Common myeloid progenitor, CD34-positive (primary cell): ENCODE measurements at regions not wholly inside any gene's neighbourhood (a gene's known extent, or its start where the extent isn't known, plus 50 kb on each side); places are given as distances from the start of the nearest gene placed in this dataset.
A peak's percentile ranks its signal among the peaks of the same experiment; 100 is the strongest.

Experiments
- CTCF ChIA-PET: fragments of 350-600 bp; sonication (Branson Sonifier 250); formaldehyde crosslinking; loops from one replicate; lab custom pipeline; 2021; ENCODE audit warnings: antibody characterized with exemption; lab: Charles Lee
- POLR2A ChIA-PET: fragments of 350-600 bp; sonication (Branson Sonifier 250); formaldehyde crosslinking; loops from one replicate; lab custom pipeline; 2021; ENCODE audit warnings: antibody characterized with exemption; lab: Charles Lee
- DNase-seq, 3 donors: peaks; one replicate each; pipeline versions ENCODE4 v3.0.0 to v3.0.0-alpha.2; 2013
- H3K27ac ChIP-seq, 2 experiments: 1 replicate in 1 of 2; 2 replicates in 1 of 2; pipeline ENCODE4 v1.7.0; 2013; ENCODE audit warnings: inconsistent platforms in 2 of 2, low read length in 2 of 2, mild to moderate bottlenecking in 2 of 2, low read depth in 1 of 2, moderate library complexity in 1 of 2; ENCODE audit not compliant: severe bottlenecking in 2 of 2, insufficient read depth in 1 of 2, poor library complexity in 1 of 2
- H3K27me3 ChIP-seq, 5 experiments: replicated peaks in 2 of 5; 1 replicate in 3 of 5; 2 replicates in 2 of 5; pipeline versions ENCODE4 v1.6.1 to v1.7.0; 2013; ENCODE audit warnings: low read length in 4 of 5, mild to moderate bottlenecking in 2 of 5, moderate library complexity in 2 of 5, inconsistent platforms in 1 of 5; ENCODE audit not compliant: insufficient read depth in 5 of 5, control insufficient read depth in 4 of 5
- H3K36me3 ChIP-seq, 4 experiments: 1 replicate in 2 of 4; 2 replicates in 2 of 4; pipeline versions ENCODE4 v1.6.1 to v1.7.0; 2013; ENCODE audit warnings: low read length in 3 of 4, control low read depth in 1 of 4, mild to moderate bottlenecking in 1 of 4; ENCODE audit not compliant: control insufficient read depth in 4 of 4, insufficient read depth in 4 of 4
- H3K4me1 ChIP-seq, 4 experiments: 1 replicate in 3 of 4; 2 replicates in 1 of 4; pipeline versions ENCODE4 v1.6.1 to v1.7.1; 2013; ENCODE audit warnings: low read length in 3 of 4, mild to moderate bottlenecking in 3 of 4, control low read depth in 1 of 4, inconsistent platforms in 1 of 4, moderate library complexity in 1 of 4; ENCODE audit not compliant: control insufficient read depth in 4 of 4, insufficient read depth in 4 of 4; ENCODE audit errors: control extremely low read depth in 1 of 4
- H3K4me3 ChIP-seq, 7 experiments: 1 replicate in 4 of 7; 2 replicates in 3 of 7; pipeline versions ENCODE4 v1.5.1 to v1.7.0; 2013; ENCODE audit warnings: mild to moderate bottlenecking in 7 of 7, low read length in 6 of 7, moderate library complexity in 6 of 7, inconsistent platforms in 2 of 7, low read depth in 2 of 7, control low read depth in 1 of 7; ENCODE audit not compliant: insufficient read depth in 4 of 7, control insufficient read depth in 1 of 7; ENCODE audit errors: extremely low read depth in 1 of 7
- H3K9me3 ChIP-seq, 5 experiments: 1 replicate in 4 of 5; 2 replicates in 1 of 5; pipeline versions ENCODE4 v1.6.1 to v1.7.1; 2013; ENCODE audit warnings: low read length in 4 of 5, mild to moderate bottlenecking in 2 of 5, inconsistent platforms in 1 of 5, low read depth in 1 of 5, moderate library complexity in 1 of 5; ENCODE audit not compliant: control insufficient read depth in 4 of 5, insufficient read depth in 2 of 5; ENCODE audit errors: control extremely low read depth in 1 of 5
- WGBS: methylation state at CpG from one replicate; pipeline ENCODE4 v1.1.5; 2013; ENCODE audit not compliant: insufficient coverage; 5-methylcytosine and 5-hydroxymethylcytosine counted together

DNA sequence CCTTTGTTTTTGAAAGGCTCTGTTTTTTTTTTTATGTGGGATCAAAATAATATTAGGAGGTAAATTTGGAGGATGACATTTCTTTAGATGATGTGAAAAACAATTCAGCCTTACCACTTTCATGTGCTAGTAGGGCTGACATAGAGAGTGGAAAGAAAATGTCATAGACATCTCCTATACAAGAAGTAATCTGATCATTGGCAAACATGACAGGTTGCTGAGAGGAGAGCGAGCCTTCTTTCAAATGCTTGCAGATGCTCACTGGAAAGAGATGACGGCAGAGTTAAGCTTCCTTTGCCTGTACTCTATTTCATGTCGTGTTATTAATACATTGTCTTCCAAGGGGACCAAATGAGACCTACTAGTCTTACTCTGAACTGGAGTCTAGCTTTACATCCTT, 160.1 kb upstream of the DAP start:
- Histone ChIP-seq H3K4me3 (no peak overlapping the region), H3K27me3 (no peaks in the 10 kb centered on the region), H3K4me1 (no peaks in the 10 kb centered on the region), H3K9me3 (no peaks in the 10 kb centered on the region), H3K27ac (no peak overlapping the region), H3K36me3 (no peaks in the 10 kb centered on the region)
- no peak for DNase-seq
- ChIA-PET POLR2A (no interaction called here), CTCF (interaction anchor here (0.9 to 1.0 kb wide), 2 partner anchors 346 to 572 kb away, joined by 3 read pairs; no protein-coding TSS in a partner anchor)
- WGBS: 100% methylated on average over 2 of the region's 3 CpGs

DNA sequence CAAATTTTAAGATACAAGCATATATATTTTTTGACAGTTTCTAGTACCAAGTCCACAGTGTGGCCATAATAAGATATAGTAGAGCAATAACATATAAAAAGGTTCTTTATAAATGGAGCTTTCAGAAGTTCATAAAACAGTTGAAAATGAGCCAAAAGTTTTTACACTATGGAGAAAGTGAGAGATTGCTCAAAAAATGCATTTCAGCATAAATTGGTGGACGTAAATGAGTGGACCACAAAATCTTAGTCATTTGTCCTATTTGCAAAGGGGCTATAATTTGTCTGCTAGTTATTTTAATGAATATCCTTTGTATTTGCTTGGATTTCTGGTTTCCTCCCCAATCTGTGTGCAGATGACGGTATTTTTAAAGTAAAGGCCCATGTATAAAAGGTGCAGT, 159.4 kb upstream of the DAP start:
- ChIA-PET POLR2A (no interaction called here), CTCF (no interaction called here)
- no peaks in the 10 kb centered on the region for H3K4me1 ChIP-seq
- H3K4me3 ChIP-seq: no peak overlapping the region
- DNase-seq: no peak
- H3K9me3 ChIP-seq: no peaks in the 10 kb centered on the region
- no peaks in the 10 kb centered on the region for H3K27me3 ChIP-seq
- H3K36me3 ChIP-seq: no peaks in the 10 kb centered on the region
- no peak overlapping the region for H3K27ac ChIP-seq
- 100% methylated on average over 1 of the region's 2 CpGs for WGBS

DNA sequence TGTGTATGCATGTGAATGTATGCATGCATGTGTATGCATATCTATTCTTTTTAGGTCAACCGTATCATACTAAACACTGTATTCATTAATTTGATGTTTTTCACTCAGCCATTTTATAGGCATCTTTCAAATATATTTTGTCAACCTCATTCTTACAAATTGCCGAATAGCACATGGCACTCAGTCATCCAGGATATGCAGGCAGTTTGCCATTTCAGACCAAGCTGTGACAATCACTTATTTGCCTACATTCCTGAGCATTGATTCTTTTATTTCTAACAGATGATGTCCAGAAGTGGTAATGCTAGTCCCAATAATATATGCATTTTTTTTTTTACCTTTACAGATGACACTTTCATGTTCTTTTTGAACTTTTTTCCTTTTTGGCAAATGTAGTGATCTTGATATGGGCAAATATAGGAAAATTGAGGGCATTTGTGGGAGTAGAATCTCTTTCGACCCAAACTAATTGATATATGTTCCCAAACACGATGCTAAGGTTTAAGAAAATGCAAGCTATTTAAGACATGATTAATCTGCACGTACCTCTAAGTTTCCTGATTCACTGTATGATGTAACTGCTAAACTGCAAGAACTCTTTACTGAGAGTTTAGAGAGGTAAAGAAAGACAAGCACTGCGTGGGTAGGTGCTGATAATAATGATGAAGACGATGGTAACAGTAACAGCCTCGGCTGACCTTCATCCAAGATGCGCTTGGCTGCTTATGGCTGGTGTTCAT, 153.9 kb upstream of the DAP start:
- Histone ChIP-seq H3K4me3 (no peak overlapping the region), H3K27ac (no peak overlapping the region), H3K9me3 (no peaks in the 10 kb centered on the region), H3K27me3 (peaks cover 0 to 3% (median 0%) of the 10 kb centered on the region in 5 experiments), H3K4me1 (peaks cover 4 to 10% (median 6%) of the 10 kb centered on the region in 4 experiments), H3K36me3 (no peaks in the 10 kb centered on the region)
- DNase-seq: peak in 2 of 3 donors; percentile 11 to 13
- CTCF ChIA-PET: interaction anchor here (0.7 kb wide), 1 partner anchor 578 kb away, joined by 3 read pairs; no protein-coding TSS in a partner anchor
- WGBS: 87% methylated on average over 6 of the region's 9 CpGs
- POLR2A ChIA-PET: no interaction called here

DNA sequence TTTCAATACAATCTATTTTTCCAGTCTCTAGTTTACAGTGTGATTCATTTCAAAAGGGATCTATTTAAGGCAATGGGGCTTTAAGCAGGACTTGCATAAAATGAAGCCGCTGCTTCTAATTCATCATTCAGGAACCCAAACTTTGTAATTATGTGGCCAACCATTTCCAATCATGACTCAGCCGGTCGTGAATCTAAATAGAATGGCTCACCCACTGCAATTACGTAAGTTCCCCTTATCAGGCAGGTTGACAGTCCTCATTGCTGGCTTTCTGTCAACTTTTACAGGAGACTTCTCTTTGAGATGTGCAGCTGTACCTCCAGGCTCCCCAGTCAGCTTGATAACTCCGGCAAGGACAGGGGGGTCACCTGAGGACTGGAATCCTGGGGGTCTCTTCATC, 152.8 kb upstream of the DAP start:
- POLR2A ChIA-PET: interaction anchor here (0.5 kb wide), 1 partner anchor 446 kb away, joined by 3 read pairs; no protein-coding TSS in a partner anchor
- Histone ChIP-seq H3K27ac (no peak overlapping the region), H3K4me1 (peaks cover 4 to 10% (median 6%) of the 10 kb centered on the region in 4 experiments), H3K9me3 (no peaks in the 10 kb centered on the region), H3K36me3 (no peaks in the 10 kb centered on the region), H3K4me3 (peak overlapping the region in 1 of 7 experiments; percentile 28), H3K27me3 (peaks cover 0 to 3% (median 0%) of the 10 kb centered on the region in 5 experiments)
- CTCF ChIA-PET: no interaction called here
- DNase-seq: peak; percentile 91 to 97 (median 97)
- WGBS: 0% methylated on average over 5 of the region's 5 CpGs

DNA sequence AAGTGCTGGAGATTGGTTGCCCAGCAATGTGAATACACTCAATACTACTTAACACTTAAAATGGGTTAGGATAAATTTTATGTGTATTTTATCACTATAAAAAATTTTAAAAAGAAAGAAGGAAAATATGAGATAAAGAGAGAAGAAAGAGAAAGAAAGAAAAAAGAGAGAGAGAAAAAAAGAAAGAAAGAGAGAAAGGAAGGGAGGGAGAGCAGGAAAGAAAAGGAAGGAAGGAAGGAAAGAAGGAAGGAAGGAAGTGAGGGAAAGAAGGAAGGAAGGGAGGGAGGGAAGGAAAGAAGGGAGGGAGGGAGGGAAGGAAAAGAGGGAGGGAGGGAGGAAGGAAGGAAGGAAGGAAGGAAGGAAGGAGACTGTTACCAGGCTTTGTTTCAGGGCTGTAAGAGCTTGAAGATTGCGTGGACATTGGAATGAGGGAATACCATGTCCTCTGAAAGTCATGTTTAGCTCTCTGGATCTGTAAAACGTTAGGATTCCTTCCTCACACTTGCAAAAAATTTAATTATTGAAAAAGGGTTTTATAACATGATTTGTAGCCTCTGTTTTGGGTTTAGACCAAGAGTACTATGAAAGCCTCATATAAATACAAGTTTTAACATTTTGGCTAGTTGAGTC, 152.3 kb upstream of the DAP start:
- Histone ChIP-seq H3K9me3 (no peaks in the 10 kb centered on the region), H3K4me3 (peak overlapping the region in 1 of 7 experiments; percentile 28), H3K27ac (no peak overlapping the region), H3K4me1 (peaks cover 4 to 10% (median 6%) of the 10 kb centered on the region in 4 experiments), H3K36me3 (no peaks in the 10 kb centered on the region), H3K27me3 (peaks cover 0 to 3% (median 0%) of the 10 kb centered on the region in 5 experiments)
- CTCF ChIA-PET: no interaction called here
- WGBS: no CpG with 5 or more reads among the region's 2 CpGs
- POLR2A ChIA-PET: interaction anchor here (0.5 kb wide), 1 partner anchor 446 kb away, joined by 3 read pairs; no protein-coding TSS in a partner anchor
- no peak for DNase-seq

DNA sequence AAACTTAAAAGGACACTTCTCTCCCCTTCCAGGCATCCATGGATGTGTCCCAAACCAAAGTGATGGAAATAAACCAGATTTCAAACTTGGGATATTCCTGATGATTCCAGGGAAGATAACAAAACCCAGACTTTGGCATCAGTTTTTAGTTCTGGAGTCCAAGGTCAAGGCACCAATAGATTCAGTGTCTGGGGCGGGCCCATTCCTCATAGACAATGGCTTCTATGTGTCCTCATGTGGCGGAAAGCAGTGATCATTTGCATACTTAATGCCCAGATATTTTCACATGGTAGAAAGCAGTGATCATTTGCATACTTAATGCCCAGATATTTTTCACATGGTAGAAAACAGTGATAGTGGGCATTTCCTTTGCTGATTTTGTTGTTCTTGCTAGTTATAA, 151.4 kb upstream of the DAP start:
- no peak for DNase-seq
- POLR2A ChIA-PET: no interaction called here
- CTCF ChIA-PET: no interaction called here
- H3K4me3 ChIP-seq: no peak overlapping the region
- 89% methylated on average over 1 of the region's 2 CpGs for WGBS
- H3K36me3 ChIP-seq: no peaks in the 10 kb centered on the region
- H3K9me3 ChIP-seq: no peaks in the 10 kb centered on the region
- H3K27ac ChIP-seq: no peak overlapping the region
- H3K4me1 ChIP-seq: peaks cover 4 to 10% (median 6%) of the 10 kb centered on the region in 4 experiments
- H3K27me3 ChIP-seq: peaks cover 0 to 3% (median 0%) of the 10 kb centered on the region in 5 experiments

DNA sequence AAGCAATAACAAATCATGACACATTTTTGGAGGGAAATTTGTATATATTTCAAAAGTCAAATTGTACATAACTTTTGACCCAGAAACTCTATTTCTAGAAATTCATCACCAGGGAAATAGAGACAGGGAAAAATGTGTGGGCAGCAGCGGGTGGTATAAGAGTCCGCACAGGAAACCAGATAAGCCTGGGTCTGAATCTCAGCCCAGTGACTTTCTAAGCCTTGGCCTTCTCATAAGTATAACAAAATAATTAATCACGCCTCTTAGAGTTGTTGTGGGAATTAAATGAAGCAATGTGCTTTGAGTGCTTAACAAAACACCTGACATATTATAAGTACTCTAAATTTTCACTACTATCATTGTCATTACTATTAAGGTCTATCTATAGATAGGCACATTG, 149.2 kb upstream of the DAP start:
- H3K9me3 ChIP-seq: peaks cover 0 to 3% (median 0%) of the 10 kb centered on the region in 5 experiments
- H3K4me3 ChIP-seq: no peak overlapping the region
- peaks cover 4 to 10% (median 6%) of the 10 kb centered on the region in 4 experiments for H3K4me1 ChIP-seq
- WGBS: no CpG with 5 or more reads among the region's 3 CpGs
- POLR2A ChIA-PET: no interaction called here
- peaks cover 0 to 3% (median 0%) of the 10 kb centered on the region in 5 experiments for H3K27me3 ChIP-seq
- DNase-seq: no peak
- no peak overlapping the region for H3K27ac ChIP-seq
- H3K36me3 ChIP-seq: no peaks in the 10 kb centered on the region
- CTCF ChIA-PET: no interaction called here
